DOHH2 (cell line): ENCODE measurements at regions not wholly inside any gene's neighbourhood (a gene's known extent, or its start where the extent isn't known, plus 50 kb on each side); places are given as distances from the start of the nearest gene placed in this dataset.

Source experiments
- H3F3A ChIP-seq: fragments of 200-600 bp; sonication (generic), shearing (Covaris generic); 2 replicates; pipeline ENCODE4 v1.6.0; 2016; ENCODE audit warnings: antibody characterized with exemption, mild to moderate bottlenecking; ENCODE audit not compliant: control insufficient read depth, insufficient read depth
- H3K27ac ChIP-seq: fragments of 200-600 bp; sonication (generic); 2 replicates; pipeline ENCODE4 v1.5.1; 2014; ENCODE audit warnings: low read depth, mild to moderate bottlenecking, low read length, moderate library complexity
- H3K27me3 ChIP-seq: fragments of 200-600 bp; sonication (generic); 2 replicates; pipeline ENCODE4 v1.6.1; 2014; ENCODE audit warnings: mild to moderate bottlenecking, low read length, mixed read lengths; ENCODE audit not compliant: control insufficient read depth
- H3K36me3 ChIP-seq: fragments of 200-600 bp; sonication (generic); 2 replicates; pipeline ENCODE4 v1.6.1; 2014; ENCODE audit warnings: mild to moderate bottlenecking, low read length, moderate library complexity, mixed read lengths; ENCODE audit not compliant: control insufficient read depth
- H3K4me1 ChIP-seq: fragments of 200-600 bp; sonication (generic); 2 replicates; pipeline ENCODE4 v1.6.1; 2014; ENCODE audit warnings: mild to moderate bottlenecking, low read length, mixed read lengths; ENCODE audit not compliant: control insufficient read depth
- H3K4me2 ChIP-seq: fragments of 200-600 bp; sonication (generic); 2 replicates; pipeline ENCODE4 v1.6.0; 2014; ENCODE audit warnings: mild to moderate bottlenecking, low read length, moderate library complexity
- H3K4me3 ChIP-seq: fragments of 200-600 bp; sonication (generic); 2 replicates; pipeline ENCODE4 v1.5.1; 2014; ENCODE audit warnings: mild to moderate bottlenecking, low read length, mixed read lengths
- H3K79me2 ChIP-seq: fragments of 200-600 bp; sonication (generic); 2 replicates; pipeline ENCODE4 v1.6.1; 2014; ENCODE audit warnings: mild to moderate bottlenecking, low read length, mixed read lengths; ENCODE audit not compliant: control insufficient read depth
- H3K9me2 ChIP-seq: fragments of 200-600 bp; sonication (generic); replicated peaks from 2 replicates; pipeline ENCODE4 v1.6.1; 2014; ENCODE audit warnings: mild to moderate bottlenecking, low read length, mixed read lengths; ENCODE audit not compliant: control insufficient read depth
- H3K9me3 ChIP-seq: fragments of 200-600 bp; sonication (generic); 2 replicates; pipeline ENCODE4 v1.6.1; 2014; ENCODE audit warnings: antibody characterized with exemption, low read length, mixed read lengths; ENCODE audit not compliant: control insufficient read depth, insufficient read depth
- H4K20me1 ChIP-seq: fragments of 200-600 bp; sonication (generic); 2 replicates; pipeline ENCODE4 v1.6.0; 2014; ENCODE audit warnings: low read depth, mild to moderate bottlenecking, antibody characterized with exemption, low read length, moderate library complexity; ENCODE audit not compliant: control insufficient read depth, insufficient read depth
- CTCF ChIP-seq: fragments of 200-600 bp; sonication (generic); IDR thresholded peaks from one replicate; pipeline ENCODE4 v1.5.1; 2014; ENCODE audit warnings: antibody characterized with exemption, mild to moderate bottlenecking, low read depth, low read length; ENCODE audit not compliant: poor library complexity, severe bottlenecking
- EZH2phosphoT487 ChIP-seq: fragments of 200-600 bp; sonication (generic); IDR thresholded peaks from 2 replicates; pipeline ENCODE4 v1.6.1; 2017; ENCODE audit warnings: borderline replicate concordance, mild to moderate bottlenecking, antibody characterized with exemption, low read length, moderate library complexity, mixed read lengths

GRCh38 chr6:140025171-140025570 is 650.7 kb upstream of the CITED2 start:
- H3K27me3 ChIP-seq = no peaks in the 10 kb centered on the region
- H3K4me1 ChIP-seq = no peaks in the 10 kb centered on the region
- 0 out of 2 replicates have a peak, but pooled peaks cover under 1% of the 10 kb centered on the region for H3K9me3 ChIP-seq
- no peaks in the 10 kb centered on the region for H4K20me1 ChIP-seq
- no peaks in the 10 kb centered on the region for H3K9me2 ChIP-seq
- H3K27ac ChIP-seq = no peak overlapping the region
- H3K79me2 ChIP-seq = no peaks in the 10 kb centered on the region
- H3K4me2 ChIP-seq = no peak overlapping the region
- no peak overlapping the region for H3K4me3 ChIP-seq
- TF ChIP-seq EZH2phosphoT487 = no peak
- no peak for TF ChIP-seq CTCF
- H3F3A ChIP-seq = no peaks in the 10 kb centered on the region
- no peaks in the 10 kb centered on the region for H3K36me3 ChIP-seq

- no peak overlapping the region for H3K4me3 ChIP-seq
- H3K9me3 ChIP-seq = peaks cover 8% of the 10 kb centered on the region; the same call in 1 of the 2 replicates
- H3K79me2 ChIP-seq = no peaks in the 10 kb centered on the region
Observed at GRCh38 chr6:140020207-140020791, 645.9 kb upstream of the CITED2 start.

GRCh38 chr6:140018588-140018987 is 644.1 kb upstream of the CITED2 start:
- no peak overlapping the region for H3K4me2 ChIP-seq
- no peaks in the 10 kb centered on the region for H3K9me2 ChIP-seq
- no peaks in the 10 kb centered on the region for H3K79me2 ChIP-seq
- no peaks in the 10 kb centered on the region for H3K27me3 ChIP-seq
- no peaks in the 10 kb centered on the region for H3K36me3 ChIP-seq
- no peaks in the 10 kb centered on the region for H3F3A ChIP-seq
- no peak overlapping the region for H3K27ac ChIP-seq
- H4K20me1 ChIP-seq = no peaks in the 10 kb centered on the region
- TF ChIP-seq EZH2phosphoT487 (no peak), CTCF (no peak)
- no peaks in the 10 kb centered on the region for H3K4me1 ChIP-seq
- H3K4me3 ChIP-seq = no peak overlapping the region
- peaks cover 8% of the 10 kb centered on the region; the same call in 1 of the 2 replicates for H3K9me3 ChIP-seq

More at GRCh38 chr6:140020207-140020791, 645.9 kb upstream of the CITED2 start:
- Histone ChIP-seq H4K20me1 (no peaks in the 10 kb centered on the region), H3K4me1 (no peaks in the 10 kb centered on the region), H3F3A (no peaks in the 10 kb centered on the region), H3K9me2 (no peaks in the 10 kb centered on the region), H3K27ac (no peak overlapping the region), H3K4me2 (no peak overlapping the region), H3K36me3 (no peaks in the 10 kb centered on the region), H3K27me3 (no peaks in the 10 kb centered on the region)
- TF ChIP-seq EZH2phosphoT487 (no peak), CTCF (no peak)
